NCI-H1694 treated with DMSO at 0.1 percent for 48 hours (cell line): ENCODE measurements at regions not wholly inside any gene's neighbourhood (a gene's known extent, or its start where the extent isn't known, plus 50 kb on each side); places are given as distances from the start of the nearest gene placed in this dataset.

Experiments
- DNase-seq: peaks from one replicate; lab custom pipeline; 2025; lab: John Stamatoyannopoulos, UW

DNA sequence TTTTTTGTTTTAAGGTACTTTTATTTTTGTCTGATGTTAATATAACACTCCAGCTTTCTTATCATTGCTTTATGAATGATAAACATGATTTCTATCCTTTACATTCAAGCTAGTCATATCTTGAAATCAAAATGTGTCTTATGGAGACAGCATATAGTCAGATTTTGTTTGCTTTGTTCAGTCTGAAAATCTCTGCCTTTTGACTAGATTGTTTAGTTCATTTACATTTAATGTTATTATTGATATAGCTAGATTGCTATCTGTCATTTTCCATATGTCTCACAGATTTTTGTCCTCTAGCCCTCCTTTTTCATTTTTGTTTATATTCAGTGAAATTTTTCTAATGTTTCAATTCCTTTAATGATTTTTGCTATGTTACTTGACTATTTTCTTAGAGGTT, 332.8 kb downstream of the SMOC2 start:
- no peak for DNase-seq

- no peak for DNase-seq
Observed at GRCh38 chr6:168765752-168766151, 324.8 kb downstream of the SMOC2 start.

GRCh38 chr6:168756009-168756634, 315.1 kb downstream of the SMOC2 start:
- no peak for DNase-seq

- DNase-seq: no peak
Observed at GRCh38 chr6:168746643-168747042, 305.7 kb downstream of the SMOC2 start.

DNA sequence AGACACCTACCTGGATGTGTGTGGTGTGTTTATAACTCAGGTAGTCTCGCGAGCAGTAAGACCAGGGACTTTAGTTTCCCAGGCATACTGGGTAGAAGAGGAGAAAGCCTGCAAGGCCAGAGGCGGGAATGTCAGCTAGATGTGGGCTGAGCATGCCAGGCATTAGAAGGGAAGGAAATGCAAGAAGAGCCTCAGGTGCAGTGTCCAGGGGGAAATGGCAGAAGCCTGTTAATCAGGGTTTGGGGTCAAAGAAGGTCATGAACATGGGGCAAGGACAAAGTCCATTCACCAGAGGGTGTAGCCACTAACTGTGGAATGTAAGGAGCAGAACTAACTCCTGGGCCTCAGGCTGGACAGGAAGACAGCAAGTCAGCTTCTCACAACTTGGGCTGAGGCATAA, 305.0 kb downstream of the SMOC2 start:
- DNase-seq: no peak

DNA sequence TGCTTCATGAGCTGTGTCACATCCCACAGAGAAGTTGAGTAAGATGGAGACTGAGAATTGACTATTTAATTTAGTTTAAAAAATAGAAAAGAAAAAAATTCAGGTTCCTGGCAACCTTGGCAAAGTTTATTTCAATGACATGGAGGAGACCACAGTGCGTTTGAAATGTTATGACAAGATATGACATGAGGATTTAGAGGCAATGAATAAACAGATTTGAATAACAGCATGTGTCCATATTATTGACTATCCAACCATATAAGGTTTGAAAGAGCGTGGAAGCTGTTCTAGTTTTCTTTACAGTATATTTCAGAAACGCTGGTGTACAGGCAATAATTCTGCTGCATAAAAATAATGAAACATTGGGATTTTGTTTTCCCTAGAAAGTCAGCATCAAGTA, 303.9 kb downstream of the SMOC2 start:
- DNase-seq: no peak

DNA sequence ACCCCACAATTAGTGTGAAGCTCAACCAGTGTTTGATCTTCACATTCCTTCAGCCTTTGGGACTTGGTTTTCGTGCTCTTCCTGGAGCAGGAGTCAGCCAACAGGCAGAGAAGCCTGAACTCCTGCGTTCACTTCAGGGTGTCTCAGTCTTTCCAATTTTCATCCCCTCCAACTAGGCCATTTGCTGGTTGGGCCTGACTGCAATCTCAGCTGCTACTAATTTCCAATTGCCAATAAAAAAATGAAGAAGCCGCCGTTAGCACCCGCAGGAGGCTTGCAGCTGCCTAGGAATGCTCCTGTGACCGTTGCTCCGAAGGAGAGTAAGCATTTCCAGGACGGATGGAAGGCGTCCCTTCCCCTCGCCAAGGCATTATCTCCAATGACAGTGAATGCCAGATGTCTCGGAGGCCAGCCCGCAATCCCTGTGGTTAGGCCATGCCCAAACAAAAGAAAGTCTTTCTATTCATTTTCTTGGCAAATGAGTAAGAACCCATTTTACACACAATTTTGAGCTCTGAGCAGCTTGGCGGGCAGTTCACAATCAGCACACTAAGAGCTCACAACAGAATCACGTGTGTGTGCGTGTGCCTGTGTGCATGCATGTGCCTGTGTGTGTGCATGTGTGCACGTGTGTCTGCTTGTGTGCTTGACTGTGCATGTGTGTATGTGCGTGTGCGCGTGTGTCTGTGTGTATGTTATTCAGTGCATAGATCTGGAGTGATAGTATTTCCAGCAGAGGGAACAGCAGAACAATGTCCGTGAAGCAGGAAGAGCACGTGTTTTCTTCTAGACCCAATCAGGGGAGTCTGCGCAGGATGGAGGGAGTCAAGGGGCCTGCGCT, 301.2 kb downstream of the SMOC2 start:
- no peak for DNase-seq

DNA sequence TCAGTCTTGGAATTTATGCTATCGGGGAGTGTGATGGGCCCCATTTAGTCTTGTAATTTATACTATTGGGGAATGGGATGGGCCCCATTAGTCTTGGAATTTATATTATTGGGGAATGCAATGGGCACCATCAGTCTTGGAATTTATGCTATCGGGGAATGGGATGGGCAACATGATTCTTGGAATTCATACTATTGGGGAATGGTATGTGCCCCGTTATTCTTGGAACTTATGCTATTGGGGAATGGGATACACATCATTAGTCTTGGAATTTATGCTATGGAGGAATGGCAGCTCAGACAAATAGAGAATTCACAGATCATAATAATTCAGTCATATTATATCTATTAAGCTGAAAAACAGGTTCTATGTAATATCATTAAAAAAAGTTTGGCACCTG, 300.3 kb downstream of the SMOC2 start:
- no peak for DNase-seq

DNA sequence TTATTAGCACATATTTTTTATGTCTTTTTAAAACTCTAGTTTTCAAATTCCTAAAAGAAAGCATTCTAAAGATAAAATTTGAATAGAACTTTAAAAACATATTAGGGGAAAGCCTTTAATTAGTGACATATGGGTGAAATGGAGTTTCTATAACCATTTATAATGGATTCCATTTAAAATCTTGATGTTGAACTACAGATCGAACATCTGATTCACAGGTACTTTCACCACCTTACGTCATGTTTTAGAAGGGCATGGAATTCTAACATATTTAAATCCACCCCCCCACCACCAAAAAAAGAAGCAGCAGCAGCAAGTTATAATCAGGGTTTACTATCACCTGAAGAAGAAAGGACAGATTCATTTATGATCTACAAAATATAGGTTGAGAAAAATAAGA, 298.4 kb downstream of the SMOC2 start:
- DNase-seq: no peak

- DNase-seq: no peak
Observed at GRCh38 chr6:168737481-168737880, 296.5 kb downstream of the SMOC2 start.

DNA sequence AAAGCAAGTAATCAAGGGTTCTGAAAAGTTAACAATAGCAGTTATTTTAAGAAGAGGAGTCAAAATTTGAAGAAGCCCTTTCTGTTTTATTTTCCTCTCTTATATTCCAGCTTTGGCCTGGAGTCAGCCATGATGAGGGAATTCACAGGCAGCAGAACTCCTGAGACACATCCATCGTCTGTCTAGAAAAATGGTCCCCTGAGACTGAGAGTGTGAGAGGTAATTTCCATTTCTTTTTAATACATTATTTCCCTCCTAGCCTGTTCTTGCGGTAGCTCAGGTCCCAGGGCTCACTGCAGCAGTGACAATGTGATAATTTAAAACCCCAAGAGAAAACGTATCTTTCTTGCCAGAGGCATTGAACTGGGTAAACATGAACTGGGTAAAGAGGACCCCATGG, 296.0 kb downstream of the SMOC2 start:
- DNase-seq: no peak

GRCh38 chr6:168736039-168736438, 295.1 kb downstream of the SMOC2 start:
- DNase-seq: no peak

DNA sequence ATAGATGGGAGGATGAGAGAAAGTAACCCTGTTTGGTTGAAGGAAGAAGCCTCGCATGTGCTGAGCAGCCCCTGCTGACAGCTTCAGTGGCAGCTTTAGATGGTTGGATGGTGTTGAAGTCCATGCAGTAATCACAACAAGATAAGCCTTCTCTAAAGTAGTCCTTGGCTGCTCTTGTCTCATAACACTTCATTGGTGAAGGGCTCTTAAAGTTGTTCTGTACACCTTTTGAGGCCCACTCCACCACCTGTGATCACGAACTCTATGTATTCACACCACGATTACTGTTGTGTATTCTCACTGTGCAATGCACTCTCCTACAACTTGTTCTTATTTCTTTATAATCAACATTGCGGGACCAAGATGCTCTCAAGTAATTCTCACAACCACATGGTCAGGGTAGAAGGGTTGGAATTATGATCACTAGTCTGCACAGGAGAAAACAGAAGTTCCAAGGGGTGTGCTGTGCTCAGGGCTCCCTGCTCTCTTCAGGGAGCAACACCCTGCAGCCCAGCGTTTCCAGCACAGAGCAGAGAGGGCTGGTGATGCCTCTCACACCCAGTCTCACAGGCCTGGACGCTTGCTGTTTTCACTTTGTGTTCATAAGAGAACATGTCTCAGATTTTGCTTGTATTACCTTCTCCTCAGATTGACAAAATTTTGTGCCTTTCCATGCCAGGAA, 294.4 kb downstream of the SMOC2 start:
- no peak for DNase-seq

DNA sequence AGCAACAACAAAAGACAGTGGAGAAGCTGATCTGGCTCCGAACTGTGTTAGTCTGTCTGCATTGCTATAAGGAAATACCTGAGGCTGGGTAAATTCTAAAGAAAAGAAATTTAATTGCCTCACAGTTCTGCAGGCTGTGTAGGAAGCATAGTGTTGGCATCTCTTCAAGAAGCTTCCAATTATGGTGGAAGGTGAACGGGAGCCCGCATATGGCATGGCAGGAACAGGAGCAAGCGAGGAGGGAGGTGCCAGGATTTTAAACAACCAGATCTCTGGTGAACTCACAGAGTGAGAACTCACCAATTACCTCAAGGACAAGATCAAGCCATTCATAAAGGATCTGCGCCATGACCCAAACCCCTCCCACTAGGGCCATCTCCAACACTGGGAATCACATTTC, 293.5 kb downstream of the SMOC2 start:
- DNase-seq: no peak

DNA sequence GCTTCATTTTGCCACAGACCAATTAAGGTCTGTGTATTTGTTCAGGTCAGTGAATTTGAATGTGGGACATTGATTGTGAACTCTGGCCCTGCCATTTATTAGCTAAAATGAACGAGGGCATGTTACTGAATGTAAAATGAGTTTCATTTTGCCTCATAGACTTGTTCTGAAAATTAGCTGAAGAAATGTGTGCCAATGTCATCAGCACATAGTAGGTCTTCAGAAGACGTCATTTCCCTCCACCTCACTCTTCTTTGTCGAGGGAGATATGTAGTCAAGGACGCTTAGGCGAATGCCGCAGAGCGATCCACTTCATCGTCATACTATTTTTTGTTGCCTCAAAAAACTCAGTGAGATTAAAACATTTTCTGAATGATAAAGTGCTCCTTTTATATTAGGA, 291.7 kb downstream of the SMOC2 start:
- no peak for DNase-seq

DNA sequence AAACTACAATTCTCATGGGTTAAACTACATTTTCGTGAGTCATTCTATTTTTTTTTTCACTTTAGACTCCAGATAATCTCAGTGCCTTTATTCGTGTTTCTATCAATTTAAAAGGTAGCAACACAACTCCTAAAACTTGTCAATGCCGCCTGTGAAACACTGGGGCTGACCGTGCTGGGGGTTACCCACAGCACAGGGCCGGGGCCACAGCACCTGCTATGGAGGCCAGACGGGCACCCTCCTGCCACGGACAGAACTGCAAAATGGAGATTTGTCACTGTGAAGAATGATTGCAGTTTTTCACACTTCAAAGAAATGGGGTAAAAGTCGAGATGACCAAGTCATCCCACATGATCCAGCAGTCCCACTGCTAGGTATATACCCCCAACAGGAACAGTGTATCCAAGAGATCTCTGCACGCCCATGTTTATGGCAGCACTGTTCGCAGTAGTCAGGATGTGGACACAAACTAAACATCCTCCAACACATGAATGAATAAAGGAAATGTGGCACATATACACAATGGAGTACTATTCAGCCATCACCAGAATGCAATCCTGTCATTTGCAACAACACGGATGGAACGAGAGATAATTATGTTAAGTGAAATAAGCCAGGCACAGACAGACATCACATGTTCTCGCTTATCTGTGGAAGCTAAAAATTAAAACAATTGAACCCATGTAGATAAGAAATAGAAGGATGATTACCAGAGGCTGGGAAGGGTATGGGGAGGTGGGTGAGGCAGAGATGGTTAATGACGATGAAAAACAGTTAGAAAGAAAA, 290.1 kb downstream of the SMOC2 start:
- no peak for DNase-seq

GRCh38 chr6:168728056-168728455, 287.1 kb downstream of the SMOC2 start:
- DNase-seq: no peak

DNA sequence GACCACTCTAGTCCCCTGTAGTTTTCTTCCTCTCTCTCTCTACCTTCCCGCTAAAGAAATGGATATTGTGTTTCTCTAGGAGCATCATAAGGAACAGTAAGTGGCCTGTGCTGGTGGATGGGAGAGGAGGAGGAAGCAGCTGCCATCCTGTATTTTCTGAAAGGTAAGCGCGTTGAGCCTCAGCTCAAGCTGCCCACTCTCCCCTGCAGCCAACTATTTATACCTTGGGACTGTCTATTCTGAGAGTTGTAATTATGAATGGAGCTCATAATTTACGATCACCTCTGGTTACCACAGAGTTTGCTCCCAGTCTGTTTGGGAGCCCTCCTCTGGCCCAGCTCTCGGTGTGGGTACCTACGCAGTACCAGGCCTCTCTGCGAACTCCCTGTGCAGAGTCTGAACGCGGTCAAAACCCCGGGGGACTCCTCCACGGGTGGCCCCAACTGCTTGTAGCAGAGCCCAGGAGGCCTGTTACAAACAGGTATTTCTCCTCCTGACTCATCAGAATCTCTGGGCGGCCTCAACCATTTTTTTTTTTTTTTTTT, 285.4 kb downstream of the SMOC2 start:
- no peak for DNase-seq

GRCh38 chr6:168725802-168726201, 284.8 kb downstream of the SMOC2 start:
- no peak for DNase-seq

- DNase-seq: no peak
Observed at GRCh38 chr6:168724669-168725570, 283.9 kb downstream of the SMOC2 start.

DNA sequence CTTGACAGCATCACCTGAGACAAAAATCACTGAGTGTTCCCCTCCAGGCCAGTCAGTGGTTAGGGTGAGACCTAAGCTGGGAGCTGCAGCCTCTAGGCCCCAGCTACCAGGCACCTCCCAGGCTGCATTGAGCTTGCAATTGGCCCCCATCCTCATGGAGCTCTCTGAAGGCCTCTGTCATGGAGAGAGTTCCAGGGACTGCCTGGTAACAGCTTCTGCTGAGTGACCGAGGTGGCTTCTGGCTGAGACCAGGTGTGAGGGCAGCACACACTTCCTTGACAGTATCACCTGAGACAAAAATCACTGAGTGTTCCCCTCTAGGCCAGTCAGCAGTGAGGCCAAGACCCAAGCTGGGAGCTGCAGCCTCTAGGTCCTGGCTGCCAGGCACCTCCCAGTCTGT, 283.0 kb downstream of the SMOC2 start:
- DNase-seq: no peak
